Neural cell (in vitro differentiated cells): ENCODE measurements at regions not wholly inside any gene's neighbourhood (a gene's known extent, or its start where the extent isn't known, plus 50 kb on each side); places are given as distances from the start of the nearest gene placed in this dataset.

Source experiments
- H2AFZ ChIP-seq: fragments of 200-600, 300-800 bp; sonication (generic), shearing (Covaris generic); 2 replicates; pipeline ENCODE4 v1.6.0; 2014; ENCODE audit warnings: low read depth, mild to moderate bottlenecking, antibody characterized with exemption, low read length, moderate library complexity
- H3F3A ChIP-seq: fragments of 200-600 bp; shearing (Covaris generic); 2 replicates; pipeline ENCODE4 v1.6.1; 2016; ENCODE audit warnings: mild to moderate bottlenecking, moderate library complexity, mixed read lengths, antibody characterized with exemption, low read length; ENCODE audit not compliant: insufficient read depth, poor library complexity, severe bottlenecking
- H3K27ac ChIP-seq: fragments of 200-600, 300-800 bp; sonication (generic), shearing (Covaris generic); 2 replicates; pipeline ENCODE4 v1.5.1; 2014; ENCODE audit warnings: mild to moderate bottlenecking, low read length, moderate library complexity
- H3K27me3 ChIP-seq: fragments of 300-800, 200-600 bp; sonication (generic), shearing (Covaris generic); 2 replicates; pipeline ENCODE4 v1.6.0; 2014; ENCODE audit warnings: mild to moderate bottlenecking, low read depth, low read length, moderate library complexity; ENCODE audit not compliant: insufficient read depth
- H3K36me3 ChIP-seq: fragments of 300-800, 200-600 bp; sonication (generic), shearing (Covaris generic); 2 replicates; pipeline ENCODE4 v1.5.1; 2014; ENCODE audit warnings: mild to moderate bottlenecking, antibody characterized with exemption, low read length, moderate library complexity; ENCODE audit not compliant: insufficient read depth
- H3K4me2 ChIP-seq: fragments of 300-800, 200-600 bp; sonication (generic), shearing (Covaris generic); 2 replicates; pipeline ENCODE4 v1.6.0; 2014; ENCODE audit warnings: mild to moderate bottlenecking, low read length
- H3K4me3 ChIP-seq: fragments of 300-800, 200-600 bp; sonication (generic), shearing (Covaris generic); 2 replicates; pipeline ENCODE4 v1.5.1; 2014; ENCODE audit warnings: mild to moderate bottlenecking, low read length, moderate library complexity
- H3K79me2 ChIP-seq: fragments of 200-600 bp; shearing (Covaris generic); replicated peaks from 2 replicates; pipeline ENCODE4 v1.6.0; 2014; ENCODE audit warnings: mild to moderate bottlenecking, low read length, moderate library complexity; ENCODE audit not compliant: insufficient read depth
- H3K9ac ChIP-seq: fragments of 300-800, 200-600 bp; sonication (generic), shearing (Covaris generic); 2 replicates; pipeline ENCODE4 v1.6.1; 2016; ENCODE audit warnings: mild to moderate bottlenecking, low read length, mixed read lengths
- H3K9me2 ChIP-seq: fragments of 200-600 bp; shearing (Covaris generic); 2 replicates; pipeline ENCODE4 v1.6.1; 2016; ENCODE audit warnings: mild to moderate bottlenecking, low read length, mixed read lengths; ENCODE audit not compliant: insufficient read depth
- H3K9me3 ChIP-seq: fragments of 200-600, 300-800 bp; sonication (generic), shearing (Covaris generic); 2 replicates; pipeline ENCODE4 v1.6.1; 2016; ENCODE audit warnings: mild to moderate bottlenecking, mixed run types, low read length, moderate library complexity, mixed read lengths
- H4K20me1 ChIP-seq: fragments of 200-600 bp; shearing (Covaris generic); 2 replicates; pipeline ENCODE4 v1.6.1; 2016; ENCODE audit warnings: mild to moderate bottlenecking, mixed run types; ENCODE audit not compliant: insufficient read depth
- CTCF ChIP-seq: fragments of 450-650 bp; IDR thresholded peaks from 2 replicates; pipeline ENCODE4 v1.5.1; 2014; ENCODE audit warnings: antibody characterized with exemption, mild to moderate bottlenecking, moderate library complexity; ENCODE audit not compliant: poor library complexity, severe bottlenecking
- EP300 ChIP-seq: fragments of 450-650 bp; conservative IDR thresholded peaks from 2 replicates; pipeline ENCODE4 v1.6.1; 2014; ENCODE audit warnings: antibody characterized with exemption, mild to moderate bottlenecking, moderate library complexity; ENCODE audit not compliant: poor library complexity, severe bottlenecking
- EZH2 ChIP-seq: fragments of 200-600, 300-800 bp; shearing (Covaris generic), sonication (generic); IDR thresholded peaks from 2 replicates; pipeline ENCODE4 v1.6.1; 2014; ENCODE audit warnings: antibody characterized with exemption, low read length, borderline replicate concordance, mild to moderate bottlenecking; ENCODE audit not compliant: insufficient read depth, poor library complexity, severe bottlenecking
- MXI1 ChIP-seq: fragments of 450-650 bp; conservative IDR thresholded peaks from 2 replicates; pipeline ENCODE4 v1.6.1; 2014; ENCODE audit warnings: antibody characterized with exemption, mild to moderate bottlenecking; ENCODE audit not compliant: poor library complexity, severe bottlenecking
- POLR2AphosphoS5 ChIP-seq: IDR thresholded peaks from 2 replicates; pipeline ENCODE4 v1.6.1; 2012
- RAD21 ChIP-seq: fragments of 450-650 bp; conservative IDR thresholded peaks from 2 replicates; pipeline ENCODE4 v1.6.1; 2014; ENCODE audit warnings: antibody characterized with exemption, mild to moderate bottlenecking, moderate library complexity
- REST ChIP-seq: IDR thresholded peaks from 2 replicates; pipeline ENCODE4 v1.6.1; 2012; ENCODE audit warnings: borderline replicate concordance
- SMC3 ChIP-seq: fragments of 450-650 bp; conservative IDR thresholded peaks from 2 replicates; pipeline ENCODE4 v1.6.1; 2014; ENCODE audit warnings: antibody characterized with exemption, mild to moderate bottlenecking, moderate library complexity; ENCODE audit not compliant: poor library complexity
- TAF1 ChIP-seq: IDR thresholded peaks from 2 replicates; pipeline ENCODE4 v1.6.1; 2012; ENCODE audit warnings: low read depth

- H3K4me2 ChIP-seq = no peak overlapping the region
- H3K36me3 ChIP-seq = no peaks in the 10 kb centered on the region
- no peaks in the 10 kb centered on the region for H3F3A ChIP-seq
- H3K27ac ChIP-seq = no peak overlapping the region
- H3K9ac ChIP-seq = no peak overlapping the region
- no peaks in the 10 kb centered on the region for H3K9me2 ChIP-seq
- no peak for TF ChIP-seq RAD21
- no peak for TF ChIP-seq SMC3
- no peak for TF ChIP-seq MXI1
- TF ChIP-seq EP300 = no peak
- no peak for TF ChIP-seq CTCF
- no peak for TF ChIP-seq POLR2AphosphoS5
- no peak for TF ChIP-seq TAF1
- no peaks in the 10 kb centered on the region for H3K27me3 ChIP-seq
- no peaks in the 10 kb centered on the region for H3K9me3 ChIP-seq
- no peaks in the 10 kb centered on the region for H4K20me1 ChIP-seq
- H2AFZ ChIP-seq = no peak overlapping the region
- no peaks in the 10 kb centered on the region for H3K79me2 ChIP-seq
- H3K4me3 ChIP-seq = no peak overlapping the region
Measured at GRCh38 chr2:41741951-41742595, 305.7 kb upstream of the PKDCC start.

- TF ChIP-seq RAD21 (no peak), REST (no peak)
- Histone ChIP-seq H3K79me2 (no peaks in the 10 kb centered on the region), H3K27me3 (no peaks in the 10 kb centered on the region), H3K4me3 (no peak overlapping the region), H3K27ac (no peak overlapping the region), H3K9me2 (no peaks in the 10 kb centered on the region), H3F3A (no peaks in the 10 kb centered on the region), H3K36me3 (no peaks in the 10 kb centered on the region), H4K20me1 (no peaks in the 10 kb centered on the region), H3K9ac (no peak overlapping the region), H2AFZ (no peak overlapping the region), H3K9me3 (no peaks in the 10 kb centered on the region), H3K4me2 (no peak overlapping the region)
Measured at GRCh38 chr2:41743324-41743723, 304.5 kb upstream of the PKDCC start.

GRCh38 chr2:41750829-41751228, 297.0 kb upstream of the PKDCC start:
- no peak overlapping the region for H3K4me3 ChIP-seq
- no peak overlapping the region for H2AFZ ChIP-seq
- TF ChIP-seq CTCF = no peak
- TF ChIP-seq TAF1 = no peak
- TF ChIP-seq EP300 = no peak
- TF ChIP-seq SMC3 = no peak
- no peak for TF ChIP-seq EZH2
- TF ChIP-seq RAD21 = no peak
- TF ChIP-seq POLR2AphosphoS5 = no peak
- TF ChIP-seq REST = no peak
- no peak for TF ChIP-seq MXI1
- no peak overlapping the region for H3K4me2 ChIP-seq
- no peak overlapping the region for H3K27ac ChIP-seq
- H3K9me2 ChIP-seq = no peaks in the 10 kb centered on the region
- no peaks in the 10 kb centered on the region for H3F3A ChIP-seq
- no peaks in the 10 kb centered on the region for H4K20me1 ChIP-seq
- no peaks in the 10 kb centered on the region for H3K36me3 ChIP-seq
- no peak overlapping the region for H3K9ac ChIP-seq
- H3K9me3 ChIP-seq = no peaks in the 10 kb centered on the region
- H3K27me3 ChIP-seq = no peaks in the 10 kb centered on the region
- no peaks in the 10 kb centered on the region for H3K79me2 ChIP-seq
